ENCODE measurements at regions not wholly inside any gene's neighbourhood (a gene's known extent, or its start where the extent isn't known, plus 50 kb on each side); places are given as distances from the start of the nearest gene placed in this dataset.

DNA sequence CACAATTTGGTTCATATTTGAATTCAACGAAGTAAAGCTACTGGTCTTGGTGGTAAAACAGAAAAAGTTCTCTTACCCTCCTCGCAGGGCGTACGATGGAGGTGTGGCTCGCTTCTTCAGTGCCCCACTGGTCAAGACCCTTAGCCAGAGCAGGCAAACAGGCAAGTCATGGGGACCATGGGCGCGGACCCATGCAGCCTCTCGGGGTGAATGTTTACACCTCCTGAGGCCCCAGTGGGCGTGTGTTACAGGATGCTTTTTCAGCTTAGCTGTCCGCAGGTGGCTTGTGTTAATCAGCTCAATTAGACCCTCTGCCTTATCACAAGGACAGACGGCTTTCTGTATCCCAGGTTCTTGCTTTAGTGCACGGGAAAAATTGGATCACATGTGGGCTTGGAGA lies 991.8 kb downstream of the GBE1 start:
- Histone ChIP-seq H3K27ac (peak overlapping the region in 1 of 2 donors; percentile 53), H3K27me3 (no peaks in the 10 kb centered on the region), H3K4me1 (no peaks in the 10 kb centered on the region), H3K4me3 (peak overlapping the region; percentile 49 to 53), H3K36me3 (ENCODE audit: low read depth, missing control alignments) (no peaks in the 10 kb centered on the region), H3K9me3 (no peaks in the 10 kb centered on the region)
- no peak for TF ChIP-seq POLR2A (IDR thresholded peaks at IDR 0.05)
- TF ChIP-seq, protein P1, sequence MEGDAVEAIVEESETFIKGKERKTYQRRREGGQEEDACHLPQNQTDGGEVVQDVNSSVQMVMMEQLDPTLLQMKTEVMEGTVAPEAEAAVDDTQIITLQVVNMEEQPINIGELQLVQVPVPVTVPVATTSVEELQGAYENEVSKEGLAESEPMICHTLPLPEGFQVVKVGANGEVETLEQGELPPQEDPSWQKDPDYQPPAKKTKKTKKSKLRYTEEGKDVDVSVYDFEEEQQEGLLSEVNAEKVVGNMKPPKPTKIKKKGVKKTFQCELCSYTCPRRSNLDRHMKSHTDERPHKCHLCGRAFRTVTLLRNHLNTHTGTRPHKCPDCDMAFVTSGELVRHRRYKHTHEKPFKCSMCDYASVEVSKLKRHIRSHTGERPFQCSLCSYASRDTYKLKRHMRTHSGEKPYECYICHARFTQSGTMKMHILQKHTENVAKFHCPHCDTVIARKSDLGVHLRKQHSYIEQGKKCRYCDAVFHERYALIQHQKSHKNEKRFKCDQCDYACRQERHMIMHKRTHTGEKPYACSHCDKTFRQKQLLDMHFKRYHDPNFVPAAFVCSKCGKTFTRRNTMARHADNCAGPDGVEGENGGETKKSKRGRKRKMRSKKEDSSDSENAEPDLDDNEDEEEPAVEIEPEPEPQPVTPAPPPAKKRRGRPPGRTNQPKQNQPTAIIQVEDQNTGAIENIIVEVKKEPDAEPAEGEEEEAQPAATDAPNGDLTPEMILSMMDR (IDR thresholded peaks at IDR 0.05), result no peak
- DNase-seq, result peak; percentile 20
- intact Hi-C loops (cut with DNase I; ENCODE audit: low total_unique reads), result no loop called here
- WGBS, 2 donors, result 53 to 72% methylated on average over 12 of the region's 12 CpGs

DNA sequence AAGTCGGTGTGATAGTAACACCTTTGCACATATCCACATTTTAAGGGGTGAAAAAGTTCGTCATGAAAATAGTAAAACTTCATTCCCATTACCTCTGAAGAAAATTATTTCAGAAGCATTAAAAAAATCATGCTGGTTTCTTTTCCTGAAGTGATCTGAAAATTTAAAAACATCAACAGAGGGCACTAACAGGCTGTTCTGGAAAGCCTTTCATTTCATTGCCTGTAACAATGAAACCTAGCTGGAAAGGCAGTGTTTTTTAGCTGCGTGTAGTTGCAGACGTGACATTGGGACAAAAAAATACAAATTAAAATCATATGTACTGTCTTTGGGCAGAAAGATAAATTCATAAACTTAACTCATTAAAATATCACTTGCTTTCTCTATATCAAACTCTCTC lies 993.8 kb downstream of the GBE1 start:
- TF ChIP-seq, protein P1 (IDR thresholded peaks at IDR 0.05), result no peak
- no peak for TF ChIP-seq POLR2A (IDR thresholded peaks at IDR 0.05)
- no peak overlapping the region for H3K4me3 ChIP-seq
- intact Hi-C loops (cut with DNase I; ENCODE audit: low total_unique reads), result no loop called here
- no peaks in the 10 kb centered on the region for H3K27me3 ChIP-seq
- 44% methylated on average over 4 of the region's 4 CpGs for WGBS, 2 donors
- H3K27ac ChIP-seq, result no peak overlapping the region
- H3K9me3 ChIP-seq, result no peaks in the 10 kb centered on the region
- no peaks in the 10 kb centered on the region for H3K36me3 ChIP-seq (ENCODE audit: low read depth, missing control alignments)
- DNase-seq, result no peak
- H3K4me1 ChIP-seq, result no peaks in the 10 kb centered on the region

DNA sequence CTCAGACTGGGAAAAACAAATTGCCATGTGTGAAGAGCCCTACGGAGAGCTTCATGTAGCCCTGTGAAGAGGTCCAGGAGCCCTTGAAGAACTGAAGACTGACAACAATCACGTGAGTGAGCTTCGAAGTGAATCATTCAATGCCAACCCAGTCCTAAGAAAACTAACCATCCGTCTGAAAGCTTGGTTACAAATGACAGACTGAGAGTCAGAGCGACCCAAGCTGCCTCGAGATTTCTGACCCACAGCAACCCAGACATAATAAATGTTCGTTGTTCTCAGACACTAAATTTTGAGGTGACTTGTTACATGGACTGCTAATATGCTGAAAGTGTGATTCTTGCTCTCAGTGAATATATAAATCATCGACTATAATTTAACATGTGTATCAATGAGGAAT lies 987.2 kb upstream of the ROBO1 start:
- TF ChIP-seq, protein P1 (IDR thresholded peaks at IDR 0.05), result no peak
- TF ChIP-seq POLR2A (IDR thresholded peaks at IDR 0.05), result no peak
- no peak for DNase-seq

DNA sequence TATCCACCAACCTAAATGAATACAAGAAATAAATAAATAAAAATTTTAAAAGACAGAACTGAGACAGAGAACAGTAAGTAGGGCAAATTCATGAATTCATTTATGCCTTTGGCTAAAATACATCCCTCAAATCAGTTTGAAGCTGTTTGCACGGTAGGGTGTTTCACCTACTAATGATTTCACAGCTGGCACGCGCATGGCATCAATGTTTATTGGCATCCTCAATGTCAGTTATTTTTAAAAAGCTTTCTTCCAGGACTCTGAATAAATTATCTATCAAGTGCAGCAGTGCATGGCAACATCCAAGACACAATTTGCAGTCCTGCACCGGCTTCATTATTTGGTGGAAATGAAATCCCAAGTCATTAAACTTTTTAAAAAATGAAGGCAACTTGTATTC lies 985.2 kb upstream of the ROBO1 start:
- no peak for DNase-seq
- Histone ChIP-seq H3K27ac (no peak overlapping the region), H3K4me3 (no peak overlapping the region), H3K36me3 (ENCODE audit: low read depth, missing control alignments) (no peaks in the 10 kb centered on the region), H3K27me3 (no peaks in the 10 kb centered on the region), H3K4me1 (no peaks in the 10 kb centered on the region), H3K9me3 (no peaks in the 10 kb centered on the region)
- intact Hi-C loops (cut with DNase I; ENCODE audit: low total_unique reads), result no loop called here
- TF ChIP-seq, protein P1 (IDR thresholded peaks at IDR 0.05), result no peak
- no peak for TF ChIP-seq POLR2A (IDR thresholded peaks at IDR 0.05)
- WGBS, 2 donors, result 76 to 84% methylated on average over 4 of the region's 4 CpGs

More for the DNA sequence above, 987.2 kb upstream of the ROBO1 start:
- Histone ChIP-seq H3K27ac (no peak overlapping the region), H3K9me3 (no peaks in the 10 kb centered on the region), H3K4me1 (no peaks in the 10 kb centered on the region), H3K4me3 (no peak overlapping the region), H3K36me3 (ENCODE audit: low read depth, missing control alignments) (no peaks in the 10 kb centered on the region), H3K27me3 (no peaks in the 10 kb centered on the region)
- intact Hi-C loops (cut with DNase I; ENCODE audit: low total_unique reads), result no loop called here
- 77 to 89% methylated on average over 8 of the region's 8 CpGs for WGBS, 2 donors

DNA sequence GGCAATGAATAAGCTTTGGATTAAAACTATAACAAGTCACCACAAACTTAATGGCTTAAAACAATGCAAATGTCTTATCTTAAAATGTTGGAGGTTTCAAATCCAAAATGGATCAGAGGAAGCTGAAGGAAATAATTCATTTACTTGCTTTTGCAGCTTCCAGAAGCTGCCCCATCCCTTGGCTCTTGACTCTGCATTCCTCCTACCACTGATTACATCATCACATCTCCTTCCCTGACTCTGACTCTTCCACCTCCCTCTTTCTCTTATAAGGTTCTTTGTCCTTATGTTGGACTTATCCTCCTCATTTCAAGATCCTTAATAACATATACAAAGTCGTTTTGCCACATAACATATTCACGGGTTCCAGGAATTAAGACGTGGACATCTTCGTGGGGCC lies 982.8 kb upstream of the ROBO1 start:
- no peak for DNase-seq
- H3K36me3 ChIP-seq (ENCODE audit: low read depth, missing control alignments), result no peaks in the 10 kb centered on the region
- WGBS, 2 donors, result 86 to 93% methylated on average over 4 of the region's 4 CpGs
- H3K4me3 ChIP-seq, result no peak overlapping the region
- H3K9me3 ChIP-seq, result no peaks in the 10 kb centered on the region
- intact Hi-C loops (cut with DNase I; ENCODE audit: low total_unique reads), result no loop called here
- no peak overlapping the region for H3K27ac ChIP-seq
- no peaks in the 10 kb centered on the region for H3K27me3 ChIP-seq
- H3K4me1 ChIP-seq, result no peaks in the 10 kb centered on the region
- no peak for TF ChIP-seq POLR2A (IDR thresholded peaks at IDR 0.05)
- TF ChIP-seq, protein P1 (IDR thresholded peaks at IDR 0.05), result no peak

Data from testis (tissue), 2 donors.